ENCODE measurements at regions not wholly inside any gene's neighbourhood (a gene's known extent, or its start where the extent isn't known, plus 50 kb on each side); places are given as distances from the start of the nearest gene placed in this dataset.

- no peaks in the 10 kb centered on the region for H3K36me3 Mint-ChIP-seq (ENCODE audit: low read depth)
- ChIA-PET CTCF (no interaction called here), POLR2A (no interaction called here)
- H3K27ac Mint-ChIP-seq: no peak overlapping the region
- H3K9me3 Mint-ChIP-seq: peaks cover 3% of the 10 kb centered on the region
- intact Hi-C loops (cut with DNase I, micrococcal nuclease): no loop called here
- no peak for TF ChIP-seq CTCF (IDR thresholded peaks at IDR 0.05)
- Histone ChIP-seq H3K36me3 (ENCODE audit: insufficient read depth, low read length) (no peaks in the 10 kb centered on the region), H3K9me3 (ENCODE audit: control insufficient read depth in 1 of 2, insufficient read depth in 1 of 2, low read length in 2 of 2) (peaks cover 0 to 5% of the 10 kb centered on the region in 2 experiments), H3K4me1 (ENCODE audit: insufficient read depth, low read length) (no peaks in the 10 kb centered on the region), H3K27me3 (ENCODE audit: control insufficient read depth in 1 of 2, insufficient read depth in 2 of 2, low read length in 2 of 2) (no peaks in the 10 kb centered on the region), H3K4me3 (ENCODE audit: low read length) (no peak overlapping the region), H3K27ac (ENCODE audit: low read depth in 1 of 2, low read length in 2 of 2) (no peak overlapping the region)
- ATAC-seq (ENCODE audit: poor library complexity) (no peak), DNase-seq (no peak)
- no peaks in the 10 kb centered on the region for H3K4me1 Mint-ChIP-seq (ENCODE audit: low read depth)
- H3K27me3 Mint-ChIP-seq: no peaks in the 10 kb centered on the region
- no peak overlapping the region for H3K4me3 Mint-ChIP-seq
These were observed 53.3 kb upstream of the GULP1 start for GRCh38 chr2:188238386-188238785.

Data from CD4-positive, alpha-beta T cell (primary cell).